ENCODE measurements at regions not wholly inside any gene's neighbourhood (a gene's known extent, or its start where the extent isn't known, plus 50 kb on each side); places are given as distances from the start of the nearest gene placed in this dataset.

DNA sequence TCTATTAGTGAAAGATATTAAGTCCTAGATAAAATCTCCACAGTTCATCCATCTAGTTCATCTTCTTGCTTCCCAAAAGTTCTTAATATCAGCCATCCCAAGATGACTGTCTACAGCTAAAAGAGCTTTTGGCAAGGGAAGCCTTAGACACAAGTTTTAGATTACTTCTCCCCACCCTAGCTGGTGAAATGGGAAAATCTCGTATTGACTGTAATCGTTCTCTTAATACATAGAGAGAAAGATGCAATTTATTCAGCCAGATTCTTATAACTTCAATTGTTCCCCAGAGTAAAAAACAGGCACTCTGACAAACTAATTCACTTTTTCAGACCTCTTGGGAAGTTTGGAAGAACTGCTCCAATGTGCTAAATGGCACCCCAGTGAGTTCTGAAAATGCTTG lies 1439.6 kb upstream of the C9orf72 start:
- TF ChIP-seq, protein P1, sequence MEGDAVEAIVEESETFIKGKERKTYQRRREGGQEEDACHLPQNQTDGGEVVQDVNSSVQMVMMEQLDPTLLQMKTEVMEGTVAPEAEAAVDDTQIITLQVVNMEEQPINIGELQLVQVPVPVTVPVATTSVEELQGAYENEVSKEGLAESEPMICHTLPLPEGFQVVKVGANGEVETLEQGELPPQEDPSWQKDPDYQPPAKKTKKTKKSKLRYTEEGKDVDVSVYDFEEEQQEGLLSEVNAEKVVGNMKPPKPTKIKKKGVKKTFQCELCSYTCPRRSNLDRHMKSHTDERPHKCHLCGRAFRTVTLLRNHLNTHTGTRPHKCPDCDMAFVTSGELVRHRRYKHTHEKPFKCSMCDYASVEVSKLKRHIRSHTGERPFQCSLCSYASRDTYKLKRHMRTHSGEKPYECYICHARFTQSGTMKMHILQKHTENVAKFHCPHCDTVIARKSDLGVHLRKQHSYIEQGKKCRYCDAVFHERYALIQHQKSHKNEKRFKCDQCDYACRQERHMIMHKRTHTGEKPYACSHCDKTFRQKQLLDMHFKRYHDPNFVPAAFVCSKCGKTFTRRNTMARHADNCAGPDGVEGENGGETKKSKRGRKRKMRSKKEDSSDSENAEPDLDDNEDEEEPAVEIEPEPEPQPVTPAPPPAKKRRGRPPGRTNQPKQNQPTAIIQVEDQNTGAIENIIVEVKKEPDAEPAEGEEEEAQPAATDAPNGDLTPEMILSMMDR (IDR thresholded peaks at IDR 0.05; ENCODE audit: low read depth, low read length), result no peak
- DNase-seq (ENCODE audit: extremely low read depth, low read depth), result no peak

DNA sequence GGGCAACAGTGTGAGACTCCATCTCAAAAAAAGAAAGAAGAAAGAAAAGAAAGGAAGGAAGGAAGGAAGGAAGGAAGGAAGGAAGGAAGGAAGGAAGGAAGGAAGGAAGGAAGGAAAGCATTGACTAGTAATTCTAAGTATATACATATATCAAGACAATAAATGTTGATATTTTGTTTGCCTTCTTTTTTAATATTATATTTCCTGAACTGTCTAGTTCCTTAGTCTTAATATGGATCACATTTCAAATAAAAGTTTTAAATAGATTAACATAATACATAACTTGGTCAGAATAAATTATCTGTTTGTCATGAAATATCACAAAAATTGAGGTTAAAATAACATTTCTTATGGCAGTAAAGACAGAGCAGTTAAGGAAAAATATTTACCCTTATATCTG lies 1448.4 kb upstream of the C9orf72 start:
- DNase-seq (ENCODE audit: extremely low read depth, low read depth), result no peak
- TF ChIP-seq, protein P1 (IDR thresholded peaks at IDR 0.05; ENCODE audit: low read depth, low read length), result no peak

DNA sequence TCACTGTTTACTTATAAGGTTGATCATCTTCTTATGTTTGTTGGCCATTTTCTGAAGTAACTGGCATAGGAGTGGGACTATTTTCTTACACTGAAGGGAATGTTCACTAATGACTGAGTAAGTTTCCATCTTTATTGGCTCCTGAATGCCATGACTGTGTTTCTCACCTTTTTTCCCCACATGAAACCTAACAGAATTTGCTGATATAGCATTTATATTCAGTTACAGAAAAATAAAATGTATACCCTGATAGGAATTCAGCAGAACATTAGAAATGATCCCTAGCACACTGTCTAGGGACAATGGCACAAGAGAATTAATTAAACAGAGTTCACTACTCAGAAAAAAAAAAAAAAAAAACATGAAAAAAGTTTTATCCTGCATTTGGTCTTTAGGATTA lies 1465.1 kb upstream of the C9orf72 start:
- DNase-seq (ENCODE audit: extremely low read depth, low read depth), result no peak

DNA sequence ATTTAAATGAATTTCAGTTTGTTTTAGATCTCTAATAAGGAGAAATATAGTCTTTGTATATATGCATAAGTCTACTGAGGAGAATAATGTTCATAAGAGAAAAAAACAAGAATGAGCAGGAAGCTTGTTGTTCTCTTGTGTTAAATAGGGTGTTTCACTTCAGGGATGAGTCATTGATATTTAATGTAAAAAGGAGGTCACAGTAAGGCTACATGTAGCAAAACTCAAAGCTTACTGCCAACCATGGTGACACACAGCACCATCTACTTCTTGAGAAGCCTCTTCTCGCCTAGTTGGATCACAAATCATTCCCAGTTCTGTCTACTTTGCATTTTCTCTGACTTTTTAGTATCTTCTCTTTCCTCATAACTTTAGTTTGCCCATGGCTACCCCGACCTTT lies 1466.0 kb upstream of the C9orf72 start:
- TF ChIP-seq, protein P1 (IDR thresholded peaks at IDR 0.05; ENCODE audit: low read depth, low read length), result no peak
- no peak for DNase-seq (ENCODE audit: extremely low read depth, low read depth)

More for the DNA sequence above, 1465.1 kb upstream of the C9orf72 start:
- TF ChIP-seq, protein P1 (IDR thresholded peaks at IDR 0.05; ENCODE audit: low read depth, low read length), result no peak

DNA sequence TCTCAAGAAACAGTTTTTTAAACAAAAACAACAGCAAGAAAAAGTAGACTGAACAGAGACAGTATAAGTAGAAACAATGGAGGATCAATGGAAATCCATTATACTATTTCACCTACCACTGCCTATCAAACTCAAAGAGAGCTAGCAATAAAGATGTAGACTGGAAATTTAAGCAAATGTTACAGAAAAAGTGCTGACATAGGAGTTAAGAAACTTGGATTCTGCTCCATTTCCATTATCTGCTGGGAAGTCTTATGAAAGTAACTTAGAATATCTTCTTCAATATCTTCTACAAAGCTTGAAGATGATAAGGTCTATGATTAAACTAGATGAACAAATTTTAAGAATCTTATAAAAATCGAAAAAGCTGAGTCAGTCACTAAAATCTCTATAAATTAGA lies 1469.8 kb upstream of the C9orf72 start:
- DNase-seq (ENCODE audit: extremely low read depth, low read depth), result no peak
- TF ChIP-seq, protein P1 (IDR thresholded peaks at IDR 0.05; ENCODE audit: low read depth, low read length), result no peak

DNA sequence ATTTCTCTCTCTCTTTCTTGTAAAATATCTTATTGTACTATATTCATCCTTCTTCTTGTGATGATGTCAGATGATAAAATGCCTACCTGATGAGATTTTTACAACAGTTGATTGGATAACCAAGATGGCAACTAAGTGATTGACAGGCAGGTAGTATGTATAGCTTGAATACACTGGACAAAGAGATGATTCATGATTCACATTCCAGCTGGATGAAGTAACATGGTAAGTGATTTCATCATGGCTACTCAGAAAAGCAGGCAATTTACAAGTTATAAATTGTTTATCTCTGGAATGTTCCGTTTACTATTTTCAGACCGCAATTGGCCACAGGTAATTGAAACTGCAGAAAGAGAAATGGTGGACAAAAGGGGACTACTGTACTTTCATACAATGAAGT lies 1471.7 kb upstream of the C9orf72 start:
- no peak for DNase-seq (ENCODE audit: extremely low read depth, low read depth)
- TF ChIP-seq, protein P1 (IDR thresholded peaks at IDR 0.05; ENCODE audit: low read depth, low read length), result no peak

DNA sequence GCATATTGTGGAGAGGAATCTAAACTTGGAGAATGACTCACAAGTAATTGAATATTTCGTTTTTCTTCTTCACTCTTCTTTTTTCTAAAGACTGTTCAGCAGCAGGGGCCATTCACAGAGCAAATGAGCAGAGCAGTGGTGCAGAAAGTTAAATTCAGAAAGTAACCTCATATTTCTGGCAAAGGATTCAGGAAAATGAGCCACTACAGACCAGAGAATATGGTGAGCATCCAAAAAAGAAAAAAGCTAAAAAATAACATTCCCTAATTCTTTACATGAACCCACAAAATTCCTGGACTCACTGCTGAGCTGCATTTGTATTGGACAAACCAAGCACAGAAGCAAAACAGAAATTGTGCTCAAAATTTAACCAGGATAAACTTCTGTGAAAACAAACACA lies 1486.8 kb upstream of the C9orf72 start:
- no peak for DNase-seq (ENCODE audit: extremely low read depth, low read depth)
- TF ChIP-seq, protein P1 (IDR thresholded peaks at IDR 0.05; ENCODE audit: low read depth, low read length), result no peak

Measured in AG09319 (cell line).